ENCODE measurements at regions not wholly inside any gene's neighbourhood (a gene's known extent, or its start where the extent isn't known, plus 50 kb on each side); places are given as distances from the start of the nearest gene placed in this dataset.
"Not testable (repeated sequence)": the region's sequence is repeated elsewhere in the genome, so short reads cannot be mapped to it uniquely, and the experiment has no call there.

GRCh38 chr5:154702477-154702876 lies 52.7 kb upstream of the LARP1 start:
- no peaks in the 10 kb centered on the region for H3K27me3 ChIP-seq (ENCODE audit: control insufficient read depth, insufficient read depth, low read length)
- DNase-seq: no peak
- H3K4me3 ChIP-seq (ENCODE audit: low read length): no peak overlapping the region
- H3K27ac ChIP-seq (ENCODE audit: low read length): no peak overlapping the region
- H3K9me3 ChIP-seq (ENCODE audit: control insufficient read depth, low read depth, low read length): no peaks in the 10 kb centered on the region
- no CpG with 5 or more reads among the region's 5 CpGs for WGBS (ENCODE audit: insufficient coverage, low lambda C conversion rate)
- no peaks in the 10 kb centered on the region for H3K36me3 ChIP-seq (ENCODE audit: control insufficient read depth, insufficient read depth, low read length)
- peaks cover 5% of the 10 kb centered on the region for H3K4me1 ChIP-seq (ENCODE audit: control insufficient read depth, insufficient read depth, low read length)

GRCh38 chr5:154701725-154702124 lies 53.5 kb upstream of the LARP1 start:
- no CpG with 5 or more reads among the region's 4 CpGs for WGBS (ENCODE audit: insufficient coverage, low lambda C conversion rate)
- not testable (repeated sequence) for H3K27me3 ChIP-seq (ENCODE audit: control insufficient read depth, insufficient read depth, low read length); DNase-seq; H3K4me3 ChIP-seq (ENCODE audit: low read length); H3K9me3 ChIP-seq (ENCODE audit: control insufficient read depth, low read depth, low read length); H3K27ac ChIP-seq (ENCODE audit: low read length); H3K36me3 ChIP-seq (ENCODE audit: control insufficient read depth, insufficient read depth, low read length); H3K4me1 ChIP-seq (ENCODE audit: control insufficient read depth, insufficient read depth, low read length)

- Histone ChIP-seq H3K4me1 (ENCODE audit: control insufficient read depth, insufficient read depth, low read length) (peaks cover 13% of the 10 kb centered on the region), H3K27me3 (ENCODE audit: control insufficient read depth, insufficient read depth, low read length) (no peaks in the 10 kb centered on the region), H3K27ac (ENCODE audit: low read length) (no peak overlapping the region), H3K36me3 (ENCODE audit: control insufficient read depth, insufficient read depth, low read length) (no peaks in the 10 kb centered on the region), H3K9me3 (ENCODE audit: control insufficient read depth, low read depth, low read length) (no peaks in the 10 kb centered on the region), H3K4me3 (ENCODE audit: low read length) (no peak overlapping the region)
- no CpG with 5 or more reads among the region's 3 CpGs for WGBS (ENCODE audit: insufficient coverage, low lambda C conversion rate)
- peak in 1 of 2 donors; percentile 37 for DNase-seq
Observed at GRCh38 chr5:154701181-154701580, 54.0 kb upstream of the LARP1 start.

GRCh38 chr5:154700289-154700928 lies 54.8 kb upstream of the LARP1 start:
- H3K4me1 ChIP-seq (ENCODE audit: control insufficient read depth, insufficient read depth, low read length): peaks cover 13% of the 10 kb centered on the region
- no CpG with 5 or more reads among the region's 10 CpGs for WGBS (ENCODE audit: insufficient coverage, low lambda C conversion rate)
- H3K27ac ChIP-seq (ENCODE audit: low read length); H3K36me3 ChIP-seq (ENCODE audit: control insufficient read depth, insufficient read depth, low read length); H3K9me3 ChIP-seq (ENCODE audit: control insufficient read depth, low read depth, low read length); H3K4me3 ChIP-seq (ENCODE audit: low read length); DNase-seq; H3K27me3 ChIP-seq (ENCODE audit: control insufficient read depth, insufficient read depth, low read length): not testable (repeated sequence)

- Histone ChIP-seq H3K27me3 (ENCODE audit: control insufficient read depth, insufficient read depth, low read length) (no peaks in the 10 kb centered on the region), H3K27ac (ENCODE audit: low read length) (peak overlapping the region; percentile 3), H3K4me1 (ENCODE audit: control insufficient read depth, insufficient read depth, low read length) (peaks cover 13% of the 10 kb centered on the region), H3K4me3 (ENCODE audit: low read length) (no peak overlapping the region), H3K36me3 (ENCODE audit: control insufficient read depth, insufficient read depth, low read length) (no peaks in the 10 kb centered on the region), H3K9me3 (ENCODE audit: control insufficient read depth, low read depth, low read length) (no peaks in the 10 kb centered on the region)
- DNase-seq: peak in 1 of 2 donors; percentile 60
- WGBS (ENCODE audit: insufficient coverage, low lambda C conversion rate): no CpG with 5 or more reads among the region's 6 CpGs
Observed at GRCh38 chr5:154698763-154699162, 56.4 kb upstream of the LARP1 start.

GRCh38 chr5:154697371-154697770 lies 57.8 kb upstream of the LARP1 start:
- H3K4me1 ChIP-seq (ENCODE audit: control insufficient read depth, insufficient read depth, low read length): peaks cover 13% of the 10 kb centered on the region
- no peak overlapping the region for H3K27ac ChIP-seq (ENCODE audit: low read length)
- no peak overlapping the region for H3K4me3 ChIP-seq (ENCODE audit: low read length)
- no peaks in the 10 kb centered on the region for H3K9me3 ChIP-seq (ENCODE audit: control insufficient read depth, low read depth, low read length)
- no peaks in the 10 kb centered on the region for H3K36me3 ChIP-seq (ENCODE audit: control insufficient read depth, insufficient read depth, low read length)
- H3K27me3 ChIP-seq (ENCODE audit: control insufficient read depth, insufficient read depth, low read length): no peaks in the 10 kb centered on the region
- DNase-seq: no peak
- WGBS (ENCODE audit: insufficient coverage, low lambda C conversion rate): 61% methylated on average over 3 of the region's 5 CpGs

- Histone ChIP-seq H3K27me3 (ENCODE audit: control insufficient read depth, insufficient read depth, low read length) (no peaks in the 10 kb centered on the region), H3K9me3 (ENCODE audit: control insufficient read depth, low read depth, low read length) (no peaks in the 10 kb centered on the region), H3K36me3 (ENCODE audit: control insufficient read depth, insufficient read depth, low read length) (no peaks in the 10 kb centered on the region), H3K27ac (ENCODE audit: low read length) (peak overlapping the region; percentile 9), H3K4me1 (ENCODE audit: control insufficient read depth, insufficient read depth, low read length) (peaks cover 13% of the 10 kb centered on the region), H3K4me3 (ENCODE audit: low read length) (no peak overlapping the region)
- WGBS (ENCODE audit: insufficient coverage, low lambda C conversion rate): 6% methylated on average over 3 of the region's 3 CpGs
- DNase-seq: peak in 1 of 2 donors; percentile 33
Observed at GRCh38 chr5:154696891-154697290, 58.3 kb upstream of the LARP1 start.

GRCh38 chr5:154694159-154694558 lies 61.0 kb upstream of the LARP1 start:
- WGBS (ENCODE audit: insufficient coverage, low lambda C conversion rate): 100% methylated on average over 2 of the region's 3 CpGs
- no peaks in the 10 kb centered on the region for H3K36me3 ChIP-seq (ENCODE audit: control insufficient read depth, insufficient read depth, low read length)
- H3K4me3 ChIP-seq (ENCODE audit: low read length): no peak overlapping the region
- no peak for DNase-seq
- H3K27me3 ChIP-seq (ENCODE audit: control insufficient read depth, insufficient read depth, low read length): peaks cover 3% of the 10 kb centered on the region
- H3K9me3 ChIP-seq (ENCODE audit: control insufficient read depth, low read depth, low read length): peaks cover 3% of the 10 kb centered on the region
- no peak overlapping the region for H3K27ac ChIP-seq (ENCODE audit: low read length)
- peaks cover 21% of the 10 kb centered on the region for H3K4me1 ChIP-seq (ENCODE audit: control insufficient read depth, insufficient read depth, low read length)

GRCh38 chr5:154690488-154690887 lies 64.7 kb upstream of the LARP1 start:
- no CpG with 5 or more reads among the region's 28 CpGs for WGBS (ENCODE audit: insufficient coverage, low lambda C conversion rate)
- peaks cover 8% of the 10 kb centered on the region for H3K9me3 ChIP-seq (ENCODE audit: control insufficient read depth, low read depth, low read length)
- no peak for DNase-seq
- H3K27me3 ChIP-seq (ENCODE audit: control insufficient read depth, insufficient read depth, low read length): peaks cover 3% of the 10 kb centered on the region
- no peak overlapping the region for H3K4me3 ChIP-seq (ENCODE audit: low read length)
- no peak overlapping the region for H3K27ac ChIP-seq (ENCODE audit: low read length)
- peaks cover 8% of the 10 kb centered on the region for H3K4me1 ChIP-seq (ENCODE audit: control insufficient read depth, insufficient read depth, low read length)
- no peaks in the 10 kb centered on the region for H3K36me3 ChIP-seq (ENCODE audit: control insufficient read depth, insufficient read depth, low read length)

GRCh38 chr5:154686490-154686889 lies 68.7 kb upstream of the LARP1 start:
- 100% methylated on average over 1 of the region's 4 CpGs for WGBS (ENCODE audit: insufficient coverage, low lambda C conversion rate)
- no peak for DNase-seq
- Histone ChIP-seq H3K27me3 (ENCODE audit: control insufficient read depth, insufficient read depth, low read length) (peaks cover 3% of the 10 kb centered on the region), H3K4me3 (ENCODE audit: low read length) (no peak overlapping the region), H3K27ac (ENCODE audit: low read length) (no peak overlapping the region), H3K4me1 (ENCODE audit: control insufficient read depth, insufficient read depth, low read length) (peaks cover 12% of the 10 kb centered on the region), H3K36me3 (ENCODE audit: control insufficient read depth, insufficient read depth, low read length) (no peaks in the 10 kb centered on the region), H3K9me3 (ENCODE audit: control insufficient read depth, low read depth, low read length) (peaks cover 11% of the 10 kb centered on the region)
